SK-N-MC (cell line): ENCODE measurements at regions not wholly inside any gene's neighbourhood (a gene's known extent, or its start where the extent isn't known, plus 50 kb on each side); places are given as distances from the start of the nearest gene placed in this dataset.

Experiments
- DNase-seq: peaks from one replicate; pipeline ENCODE4 v3.0.0-alpha.2; 2011; ENCODE audit warnings: low read depth, low spot score
- H3K27ac ChIP-seq: fragments of 200-600 bp; sonication (generic); 2 replicates; pipeline ENCODE4 v1.5.1; 2016; ENCODE audit warnings: mixed run types
- H3K36me3 ChIP-seq: fragments of 200-600 bp; sonication (generic); 2 replicates; pipeline ENCODE4 v1.6.1; 2017; ENCODE audit warnings: antibody characterized with exemption, low read length, mixed read lengths; ENCODE audit not compliant: insufficient read depth
- H3K4me3 ChIP-seq: fragments of 200-600 bp; sonication (generic); 2 replicates; pipeline ENCODE4 v1.5.1; 2016
- H3K9ac ChIP-seq: fragments of 200-600 bp; sonication (generic); 2 replicates; pipeline ENCODE4 v1.8.0; 2017; ENCODE audit warnings: mixed run types, mixed read lengths; ENCODE audit not compliant: insufficient read length
- H3K9me3 ChIP-seq: fragments of 200-600 bp; sonication (generic); 2 replicates; pipeline ENCODE4 v1.6.1; 2017; ENCODE audit warnings: low read depth, mild to moderate bottlenecking, antibody characterized with exemption, low read length, moderate library complexity, mixed read lengths
- EZH2 ChIP-seq: fragments of 200-600 bp; sonication (generic); IDR thresholded peaks from one replicate; pipeline ENCODE4 v1.6.1; 2017; ENCODE audit warnings: antibody characterized with exemption
- FOXP2 ChIP-seq: optimal IDR thresholded peaks from 2 replicates; pipeline ENCODE3; 2011; ENCODE audit warnings: mild to moderate bottlenecking, moderate library complexity; ENCODE audit not compliant: insufficient read depth; ENCODE audit errors: extremely low read length, control extremely low read depth
- POLR2AphosphoS5 ChIP-seq: IDR thresholded peaks from 2 replicates; pipeline ENCODE4 v1.6.1; 2012; ENCODE audit warnings: mild to moderate bottlenecking, low read depth, low read length, borderline replicate concordance

DNA sequence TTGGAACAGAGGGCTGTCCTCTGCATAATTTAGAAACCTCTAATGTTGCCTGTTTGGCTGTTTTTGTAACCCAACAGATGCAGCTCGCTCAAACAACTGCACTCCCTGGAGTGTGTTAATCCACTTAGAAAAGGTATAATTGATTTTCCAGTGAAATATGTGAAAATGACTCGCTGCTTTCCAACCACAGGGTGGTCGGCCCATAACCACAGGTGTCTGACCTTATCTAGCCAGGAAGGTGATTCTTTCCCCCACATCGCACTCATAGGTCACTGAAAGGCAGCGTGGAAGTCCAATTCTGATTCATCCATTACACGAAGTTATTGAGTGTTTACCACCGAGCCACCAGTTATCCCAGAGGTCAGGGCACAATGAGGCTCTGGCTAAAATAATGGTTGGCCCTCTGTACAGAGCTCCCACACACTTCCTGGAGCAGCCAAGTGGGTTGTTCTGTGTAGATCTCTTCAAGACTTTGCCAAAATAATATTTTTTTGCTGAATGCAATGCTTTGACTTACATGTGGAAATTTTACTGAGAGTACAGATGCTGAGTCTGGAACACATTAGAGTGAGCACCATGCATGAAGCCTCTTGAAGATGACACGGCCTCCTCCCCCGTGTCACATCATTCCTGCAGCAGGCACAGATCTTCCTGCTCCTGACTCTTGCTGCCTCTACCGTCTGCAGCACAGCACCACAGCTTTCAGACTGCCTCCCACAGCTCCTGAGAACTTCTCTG is 396.2 kb downstream of the ZNF516 start:
- no peak for DNase-seq
- Histone ChIP-seq H3K27ac (no peak overlapping the region), H3K9ac (no peak overlapping the region), H3K4me3 (no peak overlapping the region), H3K36me3 (no peaks in the 10 kb centered on the region), H3K9me3 (no peaks in the 10 kb centered on the region)
- TF ChIP-seq POLR2AphosphoS5: no peak
- TF ChIP-seq EZH2: no peak
- TF ChIP-seq FOXP2: no peak

DNA sequence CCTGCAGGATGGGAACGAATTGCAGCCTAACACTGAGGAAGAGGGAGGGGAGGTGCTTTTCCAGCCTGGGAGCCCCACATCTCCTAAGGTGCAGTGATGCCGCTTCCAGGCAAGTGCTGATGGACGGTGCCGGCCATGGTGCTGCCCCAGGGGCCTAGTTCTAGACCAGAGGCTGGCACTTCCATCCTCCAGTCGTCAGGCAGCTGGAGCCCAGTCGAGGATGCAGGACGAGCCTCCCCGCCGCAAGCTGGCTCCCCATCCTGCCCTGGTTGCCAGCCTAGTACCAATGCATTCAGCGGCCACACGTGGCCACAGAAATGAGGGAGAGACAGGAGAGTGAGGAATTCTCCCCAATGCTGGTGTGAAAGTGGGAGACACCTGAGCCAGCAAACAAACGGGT is 413.5 kb downstream of the ZNF516 start:
- H3K36me3 ChIP-seq: no peaks in the 10 kb centered on the region
- no peaks in the 10 kb centered on the region for H3K9me3 ChIP-seq
- H3K4me3 ChIP-seq: no peak overlapping the region
- no peak overlapping the region for H3K9ac ChIP-seq
- DNase-seq: no peak
- TF ChIP-seq EZH2 (no peak), POLR2AphosphoS5 (no peak), FOXP2 (no peak)
- no peak overlapping the region for H3K27ac ChIP-seq

DNA sequence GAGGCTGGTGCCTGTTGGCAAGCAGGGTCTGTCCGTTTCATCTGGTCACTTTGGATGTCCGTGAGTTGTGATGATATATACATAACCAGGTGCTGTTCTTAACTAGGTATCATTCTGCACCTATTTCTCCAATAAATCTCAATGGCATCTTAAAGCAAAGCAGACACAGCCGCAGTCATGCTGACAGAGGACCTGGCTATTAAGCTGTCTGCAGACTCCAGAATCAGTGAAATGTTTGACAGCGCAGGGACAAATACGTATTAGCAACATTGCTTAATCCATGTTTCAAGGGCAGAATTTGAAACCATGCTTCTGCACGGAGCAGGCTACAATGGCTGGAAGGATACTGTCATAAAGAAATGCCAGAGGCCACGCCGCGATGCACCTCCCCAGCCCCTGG is 414.6 kb downstream of the ZNF516 start:
- DNase-seq: no peak
- H3K9me3 ChIP-seq: no peaks in the 10 kb centered on the region
- no peak overlapping the region for H3K27ac ChIP-seq
- no peak overlapping the region for H3K9ac ChIP-seq
- H3K36me3 ChIP-seq: no peaks in the 10 kb centered on the region
- H3K4me3 ChIP-seq: no peak overlapping the region
- TF ChIP-seq POLR2AphosphoS5: no peak
- TF ChIP-seq FOXP2: no peak
- no peak for TF ChIP-seq EZH2

DNA sequence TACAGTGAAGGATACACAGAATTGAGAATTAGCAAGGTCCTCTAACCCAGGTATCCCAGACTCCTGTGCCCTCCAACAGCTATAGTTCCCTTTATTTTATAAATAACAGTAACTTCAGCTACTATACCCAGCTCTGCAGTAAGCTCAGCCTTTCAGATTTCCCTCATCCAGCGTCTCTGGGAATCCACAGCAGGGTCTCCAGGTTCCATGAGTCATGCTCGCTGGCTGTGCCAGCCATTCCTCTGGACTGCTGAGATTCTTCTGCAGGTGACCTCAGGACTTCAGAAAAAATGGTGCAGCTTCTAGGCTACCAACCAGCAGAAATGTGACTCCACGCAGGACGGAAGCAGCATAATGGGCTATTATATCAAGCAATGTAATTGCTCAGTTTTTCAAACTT is 419.3 kb downstream of the ZNF516 start:
- no peak for TF ChIP-seq FOXP2
- TF ChIP-seq EZH2: no peak
- no peak for TF ChIP-seq POLR2AphosphoS5
- DNase-seq: no peak
- Histone ChIP-seq H3K36me3 (no peaks in the 10 kb centered on the region), H3K9me3 (no peaks in the 10 kb centered on the region), H3K9ac (no peak overlapping the region), H3K27ac (no peak overlapping the region), H3K4me3 (no peak overlapping the region)

DNA sequence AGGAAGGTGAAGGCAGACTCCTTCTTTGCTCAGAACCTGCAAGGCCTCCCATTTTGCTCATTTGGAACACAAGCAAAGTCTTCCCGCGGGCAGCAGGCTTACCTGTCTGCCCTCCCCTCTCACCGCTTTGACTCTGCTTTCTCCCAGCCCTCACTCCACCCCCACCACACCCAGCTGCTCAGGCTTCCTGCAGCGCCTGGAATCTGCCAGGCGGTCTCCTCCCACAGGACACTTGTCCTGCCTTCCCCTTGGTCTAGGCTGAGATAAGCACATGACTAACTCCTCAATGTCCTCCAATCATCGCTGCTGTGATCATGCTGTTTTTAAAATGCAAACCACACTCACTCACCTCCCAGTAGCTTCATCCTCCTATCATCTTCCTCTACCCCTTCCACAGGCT is 430.0 kb downstream of the ZNF516 start:
- Histone ChIP-seq H3K4me3 (no peak overlapping the region), H3K27ac (no peak overlapping the region), H3K9me3 (no peaks in the 10 kb centered on the region), H3K9ac (no peak overlapping the region), H3K36me3 (no peaks in the 10 kb centered on the region)
- no peak for DNase-seq
- TF ChIP-seq EZH2: no peak
- TF ChIP-seq POLR2AphosphoS5: no peak
- no peak for TF ChIP-seq FOXP2

DNA sequence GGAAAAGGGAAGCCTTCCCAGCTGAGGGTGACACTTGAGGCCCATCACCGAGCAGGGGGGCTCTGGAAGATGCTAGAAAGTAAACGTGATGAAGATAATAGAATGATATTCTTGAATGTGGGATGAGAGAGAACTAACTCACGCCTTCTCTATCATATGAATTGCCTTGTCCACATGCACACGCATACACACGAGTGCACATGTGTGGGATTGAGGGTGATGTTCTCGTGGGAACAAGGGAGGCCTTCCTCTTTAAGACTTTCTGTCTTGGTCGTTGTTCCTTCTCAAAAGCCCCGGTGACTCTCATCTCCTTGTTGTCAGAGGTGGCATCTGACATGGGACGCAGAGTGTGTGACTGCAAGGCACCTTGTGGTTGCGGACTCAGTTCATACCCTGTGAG is 436.9 kb downstream of the ZNF516 start:
- TF ChIP-seq EZH2 (no peak), FOXP2 (no peak), POLR2AphosphoS5 (no peak)

DNA sequence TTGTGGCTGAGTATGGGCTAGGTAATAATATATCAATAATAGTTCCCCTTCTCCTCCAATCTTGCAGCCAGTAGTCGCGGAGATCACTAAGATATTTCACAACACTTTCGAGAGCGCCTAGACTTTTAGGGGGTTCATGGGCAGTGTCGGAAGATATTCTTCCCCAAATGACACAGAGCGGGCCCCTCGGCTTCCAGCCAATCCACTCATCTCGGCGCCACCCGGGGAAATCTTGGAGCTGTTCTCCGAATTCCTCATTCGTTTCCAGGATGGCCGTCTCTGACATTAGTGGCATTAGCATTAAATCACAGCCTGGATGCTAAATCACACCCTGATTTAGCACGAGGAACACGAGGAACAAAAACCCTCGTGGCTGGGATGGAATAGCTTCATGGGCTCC is 437.7 kb downstream of the ZNF516 start:
- no peaks in the 10 kb centered on the region for H3K9me3 ChIP-seq
- no peak for TF ChIP-seq EZH2
- no peak for TF ChIP-seq FOXP2
- TF ChIP-seq POLR2AphosphoS5: no peak
- no peaks in the 10 kb centered on the region for H3K36me3 ChIP-seq
- DNase-seq: no peak
- no peak overlapping the region for H3K4me3 ChIP-seq
- H3K27ac ChIP-seq: no peak overlapping the region
- no peak overlapping the region for H3K9ac ChIP-seq

More for the DNA sequence above, 436.9 kb downstream of the ZNF516 start:
- no peak overlapping the region for H3K9ac ChIP-seq
- H3K36me3 ChIP-seq: no peaks in the 10 kb centered on the region
- no peak overlapping the region for H3K4me3 ChIP-seq
- H3K9me3 ChIP-seq: no peaks in the 10 kb centered on the region
- no peak for DNase-seq
- H3K27ac ChIP-seq: no peak overlapping the region

DNA sequence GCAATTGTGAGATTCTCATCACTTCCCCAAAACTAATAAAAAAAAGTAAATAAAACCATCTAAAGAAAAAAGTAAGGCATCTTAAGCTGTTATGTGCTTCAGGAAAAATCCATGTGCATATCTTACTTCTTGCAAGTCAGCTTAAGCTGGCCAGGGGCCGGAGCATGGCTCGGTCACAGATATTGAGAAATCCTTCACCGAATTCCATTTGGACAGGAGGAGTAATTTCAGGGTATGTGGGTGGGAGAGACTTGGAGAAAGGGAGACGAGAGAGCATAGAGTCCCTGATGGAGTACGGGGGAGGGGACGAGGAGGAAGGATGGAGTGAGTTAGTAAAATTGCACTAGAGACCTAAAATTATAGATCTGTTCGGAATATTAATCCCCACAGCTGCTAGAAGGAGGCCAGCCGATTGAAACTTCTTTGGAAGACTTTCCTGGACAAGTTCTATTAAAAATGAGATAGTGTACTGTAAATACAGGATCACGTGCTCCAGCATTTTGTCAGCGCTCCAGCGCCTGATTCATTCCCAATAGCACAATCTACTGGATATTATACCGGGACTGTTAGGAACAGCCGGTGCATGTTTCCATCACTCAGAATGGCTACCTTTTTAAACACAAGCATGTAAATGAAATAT is 438.5 kb downstream of the ZNF516 start:
- DNase-seq: no peak
- H3K27ac ChIP-seq: no peak overlapping the region
- H3K4me3 ChIP-seq: no peak overlapping the region
- H3K9me3 ChIP-seq: no peaks in the 10 kb centered on the region
- no peak overlapping the region for H3K9ac ChIP-seq
- TF ChIP-seq FOXP2 (no peak), EZH2 (no peak), POLR2AphosphoS5 (no peak)
- H3K36me3 ChIP-seq: no peaks in the 10 kb centered on the region

DNA sequence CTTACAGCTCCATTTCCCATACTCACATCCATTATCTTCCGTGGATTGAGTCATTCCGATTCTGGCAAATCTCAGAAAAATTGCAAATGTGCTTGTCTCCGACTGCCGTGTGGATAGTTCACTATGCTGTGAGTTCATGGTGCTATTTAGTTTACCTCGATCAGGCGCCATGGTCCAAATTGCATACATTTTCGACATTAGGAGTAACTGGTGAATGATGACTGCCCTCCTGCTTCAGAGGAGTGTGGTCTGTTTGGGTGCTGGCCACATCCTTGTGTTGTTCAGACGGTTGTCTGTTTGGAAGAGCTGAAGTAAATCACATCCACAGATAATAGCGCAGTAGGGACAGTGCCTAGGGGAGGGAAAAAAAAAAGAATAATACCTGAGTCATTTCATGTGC is 439.5 kb downstream of the ZNF516 start:
- no peak overlapping the region for H3K9ac ChIP-seq
- no peak overlapping the region for H3K27ac ChIP-seq
- no peaks in the 10 kb centered on the region for H3K36me3 ChIP-seq
- no peak for DNase-seq
- H3K4me3 ChIP-seq: no peak overlapping the region
- H3K9me3 ChIP-seq: no peaks in the 10 kb centered on the region
- TF ChIP-seq EZH2 (no peak), FOXP2 (no peak), POLR2AphosphoS5 (no peak)
